ENCODE measurements at regions not wholly inside any gene's neighbourhood (a gene's known extent, or its start where the extent isn't known, plus 50 kb on each side); places are given as distances from the start of the nearest gene placed in this dataset.
A peak's percentile ranks its signal among the peaks of the same experiment; 100 is the strongest.
"Not testable (repeated sequence)": the region's sequence is repeated elsewhere in the genome, so short reads cannot be mapped to it uniquely, and the experiment has no call there.

GRCh38 chr3:178345944-178346343 lies 190.3 kb upstream of the KCNMB2 start:
- Mint-ChIP-seq H3K4me1 (ENCODE audit: unreplicated experiment) (peaks cover 28% of the 10 kb centered on the region), H3K9me3 (ENCODE audit: unreplicated experiment) (no peaks in the 10 kb centered on the region), H3K27ac (ENCODE audit: unreplicated experiment) (no peak overlapping the region), H3K36me3 (ENCODE audit: unreplicated experiment) (no peaks in the 10 kb centered on the region), H3K4me3 (ENCODE audit: unreplicated experiment) (no peak overlapping the region), H3K27me3 (ENCODE audit: unreplicated experiment) (no peaks in the 10 kb centered on the region)
- TF ChIP-seq, protein P1, sequence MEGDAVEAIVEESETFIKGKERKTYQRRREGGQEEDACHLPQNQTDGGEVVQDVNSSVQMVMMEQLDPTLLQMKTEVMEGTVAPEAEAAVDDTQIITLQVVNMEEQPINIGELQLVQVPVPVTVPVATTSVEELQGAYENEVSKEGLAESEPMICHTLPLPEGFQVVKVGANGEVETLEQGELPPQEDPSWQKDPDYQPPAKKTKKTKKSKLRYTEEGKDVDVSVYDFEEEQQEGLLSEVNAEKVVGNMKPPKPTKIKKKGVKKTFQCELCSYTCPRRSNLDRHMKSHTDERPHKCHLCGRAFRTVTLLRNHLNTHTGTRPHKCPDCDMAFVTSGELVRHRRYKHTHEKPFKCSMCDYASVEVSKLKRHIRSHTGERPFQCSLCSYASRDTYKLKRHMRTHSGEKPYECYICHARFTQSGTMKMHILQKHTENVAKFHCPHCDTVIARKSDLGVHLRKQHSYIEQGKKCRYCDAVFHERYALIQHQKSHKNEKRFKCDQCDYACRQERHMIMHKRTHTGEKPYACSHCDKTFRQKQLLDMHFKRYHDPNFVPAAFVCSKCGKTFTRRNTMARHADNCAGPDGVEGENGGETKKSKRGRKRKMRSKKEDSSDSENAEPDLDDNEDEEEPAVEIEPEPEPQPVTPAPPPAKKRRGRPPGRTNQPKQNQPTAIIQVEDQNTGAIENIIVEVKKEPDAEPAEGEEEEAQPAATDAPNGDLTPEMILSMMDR (IDR thresholded peaks at IDR 0.05) = no peak
- DNase-seq (ENCODE audit: extremely low spot score, unreplicated experiment) = no peak

DNA sequence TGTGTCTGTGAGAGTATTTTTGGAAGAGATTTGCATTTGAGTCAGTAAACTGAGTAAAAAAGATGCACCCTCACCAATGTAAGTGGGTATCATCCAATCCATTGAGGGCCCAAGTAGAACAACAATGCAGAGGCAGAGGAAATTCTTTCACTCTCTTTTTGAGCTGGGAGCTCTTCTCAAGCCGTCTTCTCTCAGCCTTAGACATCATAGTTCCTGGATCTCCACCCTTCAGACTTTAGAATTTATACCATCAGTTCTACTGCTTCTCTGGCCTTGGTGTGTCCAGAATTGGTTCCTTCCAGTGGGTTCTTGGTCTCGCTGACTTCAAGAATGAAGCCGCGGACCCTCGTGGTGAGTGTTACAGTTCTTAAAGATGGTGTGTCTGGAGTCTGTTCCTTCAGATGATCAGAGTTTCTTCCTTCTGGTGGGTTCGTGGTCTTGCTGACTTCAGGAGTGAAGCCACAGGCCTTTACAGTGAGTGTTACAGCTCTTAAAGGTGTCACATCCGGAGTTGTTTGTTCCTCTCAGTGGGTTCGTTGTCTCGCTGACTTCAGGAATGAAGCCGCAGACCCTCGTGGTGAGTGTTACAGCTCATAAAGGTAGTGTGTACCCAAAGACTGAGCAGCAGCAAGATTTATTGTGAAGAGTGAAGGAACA lies 187.5 kb upstream of the KCNMB2 start:
- H3K4me1 Mint-ChIP-seq (ENCODE audit: unreplicated experiment) = peaks cover 34% of the 10 kb centered on the region
- H3K4me3 Mint-ChIP-seq (ENCODE audit: unreplicated experiment) = not testable (repeated sequence)

GRCh38 chr3:178349218-178349596 lies 187.0 kb upstream of the KCNMB2 start:
- peaks cover 37% of the 10 kb centered on the region for H3K4me1 Mint-ChIP-seq (ENCODE audit: unreplicated experiment)
- H3K9me3 Mint-ChIP-seq (ENCODE audit: unreplicated experiment); H3K4me3 Mint-ChIP-seq (ENCODE audit: unreplicated experiment); H3K27ac Mint-ChIP-seq (ENCODE audit: unreplicated experiment); H3K36me3 Mint-ChIP-seq (ENCODE audit: unreplicated experiment); DNase-seq (ENCODE audit: extremely low spot score, unreplicated experiment); H3K27me3 Mint-ChIP-seq (ENCODE audit: unreplicated experiment): not testable (repeated sequence)

More for the DNA sequence above, 187.5 kb upstream of the KCNMB2 start:
- H3K27me3 Mint-ChIP-seq (ENCODE audit: unreplicated experiment); H3K27ac Mint-ChIP-seq (ENCODE audit: unreplicated experiment); DNase-seq (ENCODE audit: extremely low spot score, unreplicated experiment); H3K9me3 Mint-ChIP-seq (ENCODE audit: unreplicated experiment); H3K36me3 Mint-ChIP-seq (ENCODE audit: unreplicated experiment): not testable (repeated sequence)

GRCh38 chr3:178350763-178351162 lies 185.5 kb upstream of the KCNMB2 start:
- H3K27me3 Mint-ChIP-seq (ENCODE audit: unreplicated experiment) = no peaks in the 10 kb centered on the region
- no peak overlapping the region for H3K4me3 Mint-ChIP-seq (ENCODE audit: unreplicated experiment)
- peaks cover 4% of the 10 kb centered on the region for H3K36me3 Mint-ChIP-seq (ENCODE audit: unreplicated experiment)
- H3K9me3 Mint-ChIP-seq (ENCODE audit: unreplicated experiment) = peaks cover 3% of the 10 kb centered on the region
- no peak for DNase-seq (ENCODE audit: extremely low spot score, unreplicated experiment)
- TF ChIP-seq, protein P1 (IDR thresholded peaks at IDR 0.05) = no peak
- peaks cover 39% of the 10 kb centered on the region for H3K4me1 Mint-ChIP-seq (ENCODE audit: unreplicated experiment)
- peak overlapping the region; percentile 49 for H3K27ac Mint-ChIP-seq (ENCODE audit: unreplicated experiment)

DNA sequence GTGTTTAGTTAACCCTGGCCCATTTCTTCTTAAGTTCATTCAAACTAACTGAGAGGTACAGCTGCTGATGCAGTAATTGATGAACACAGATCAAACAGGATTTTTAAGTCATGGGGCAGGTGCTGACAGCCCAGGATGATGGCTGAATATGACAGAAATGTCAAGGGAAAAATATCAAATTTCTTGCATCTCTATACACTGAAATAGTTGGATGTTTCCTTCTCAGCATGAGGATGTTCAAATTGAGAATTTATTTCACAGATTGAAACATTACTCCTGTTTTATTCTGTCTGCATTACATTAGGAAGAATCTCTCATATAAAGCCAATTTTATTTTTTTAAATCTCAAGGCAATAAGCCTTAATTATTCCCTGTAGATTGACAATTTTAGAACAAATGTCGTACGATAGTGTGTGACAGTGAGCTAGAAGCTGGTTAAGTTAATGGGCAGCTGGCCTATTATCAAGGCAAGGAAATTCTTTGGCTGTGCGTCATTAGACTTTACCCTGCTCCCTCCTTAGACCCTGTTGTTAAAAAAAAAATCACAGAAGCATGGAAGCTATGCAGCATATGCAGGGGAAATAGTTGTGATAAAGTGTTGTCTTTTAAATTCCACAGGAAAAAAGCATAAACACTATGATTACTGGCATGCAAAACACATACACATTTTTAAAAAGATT lies 183.8 kb upstream of the KCNMB2 start:
- Mint-ChIP-seq H3K36me3 (ENCODE audit: unreplicated experiment) (peaks cover 9% of the 10 kb centered on the region), H3K27ac (ENCODE audit: unreplicated experiment) (peak overlapping the region; percentile 84), H3K4me3 (ENCODE audit: unreplicated experiment) (peak overlapping the region; percentile 30), H3K9me3 (ENCODE audit: unreplicated experiment) (peaks cover 9% of the 10 kb centered on the region), H3K4me1 (ENCODE audit: unreplicated experiment) (peaks cover 39% of the 10 kb centered on the region), H3K27me3 (ENCODE audit: unreplicated experiment) (no peaks in the 10 kb centered on the region)
- TF ChIP-seq, protein P1 (IDR thresholded peaks at IDR 0.05) = no peak
- no peak for DNase-seq (ENCODE audit: extremely low spot score, unreplicated experiment)

DNA sequence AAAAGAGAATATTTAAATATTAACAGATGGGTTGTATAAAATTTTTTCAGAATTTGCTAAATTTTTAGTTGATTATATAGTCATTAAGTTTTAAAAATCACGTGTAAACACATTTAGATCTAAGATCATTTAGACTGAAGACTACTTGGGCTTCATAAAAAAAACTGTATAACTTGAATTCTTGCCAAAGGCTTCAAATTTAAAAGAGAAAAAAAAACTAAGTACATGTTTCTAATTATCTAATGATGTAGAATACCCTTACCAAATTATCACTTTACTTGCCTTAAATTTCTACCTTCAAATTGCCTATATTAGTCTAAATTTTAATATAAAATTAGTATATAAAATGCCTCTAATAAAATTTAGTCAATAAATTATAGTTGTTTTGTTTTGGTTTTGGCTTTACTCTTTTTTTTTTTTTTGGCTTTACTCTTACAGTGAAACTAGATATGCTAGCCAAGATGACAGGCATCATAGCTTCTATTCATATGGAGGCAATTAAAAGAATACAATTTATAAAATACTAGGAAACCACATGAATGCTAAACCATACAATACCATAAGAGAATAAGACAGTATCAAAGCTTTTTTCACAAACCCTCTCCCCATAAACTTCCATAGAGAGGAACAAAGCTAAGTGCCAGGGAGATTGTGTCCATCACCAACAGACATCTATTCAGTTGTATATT lies 183.1 kb upstream of the KCNMB2 start:
- no peak for DNase-seq (ENCODE audit: extremely low spot score, unreplicated experiment)
- Mint-ChIP-seq H3K27me3 (ENCODE audit: unreplicated experiment) (no peaks in the 10 kb centered on the region), H3K4me1 (ENCODE audit: unreplicated experiment) (peaks cover 39% of the 10 kb centered on the region), H3K4me3 (ENCODE audit: unreplicated experiment) (no peak overlapping the region), H3K27ac (ENCODE audit: unreplicated experiment) (peak overlapping the region; percentile 66), H3K36me3 (ENCODE audit: unreplicated experiment) (peaks cover 9% of the 10 kb centered on the region), H3K9me3 (ENCODE audit: unreplicated experiment) (peaks cover 9% of the 10 kb centered on the region)
- TF ChIP-seq, protein P1 (IDR thresholded peaks at IDR 0.05) = no peak
